HT-29 (cell line): ENCODE measurements at regions not wholly inside any gene's neighbourhood (a gene's known extent, or its start where the extent isn't known, plus 50 kb on each side); places are given as distances from the start of the nearest gene placed in this dataset.

ENCODE experiments used
- DNase-seq: peaks from one replicate; pipeline ENCODE4 v3.0.0-alpha.2; 2015; ENCODE audit warnings: low spot score

- DNase-seq = no peak
These were observed 214.0 kb upstream of the PRPS1L1 start for GRCh38 chr7:18241543-18242231.

GRCh38 chr7:18243731-18244130 is 216.1 kb upstream of the PRPS1L1 start:
- DNase-seq = no peak

- DNase-seq = no peak
These were observed 222.5 kb upstream of the PRPS1L1 start for GRCh38 chr7:18250133-18250532.

- DNase-seq = no peak
These were observed 230.1 kb upstream of the PRPS1L1 start for GRCh38 chr7:18257711-18258110.

- no peak for DNase-seq
These were observed 233.5 kb upstream of the HDAC9 start for GRCh38 chr7:18262058-18262457.

- DNase-seq = no peak
These were observed 229.8 kb upstream of the HDAC9 start for GRCh38 chr7:18265611-18266281.

GRCh38 chr7:18268571-18268970 is 227.0 kb upstream of the HDAC9 start:
- no peak for DNase-seq

- DNase-seq = peak; percentile 12
These were observed 219.2 kb upstream of the HDAC9 start for GRCh38 chr7:18276380-18276779.

- no peak for DNase-seq
These were observed 217.2 kb upstream of the HDAC9 start for GRCh38 chr7:18278316-18278715.

GRCh38 chr7:18283045-18283444 is 212.5 kb upstream of the HDAC9 start:
- no peak for DNase-seq

- DNase-seq = no peak
These were observed 208.1 kb upstream of the HDAC9 start for GRCh38 chr7:18287482-18287881.

GRCh38 chr7:18288322-18289037 is 207.1 kb upstream of the HDAC9 start:
- DNase-seq = no peak

GRCh38 chr7:18289788-18290187 is 205.8 kb upstream of the HDAC9 start:
- no peak for DNase-seq

GRCh38 chr7:18290223-18290622 is 205.3 kb upstream of the HDAC9 start:
- DNase-seq = no peak

GRCh38 chr7:18290865-18291264 is 204.7 kb upstream of the HDAC9 start:
- no peak for DNase-seq

GRCh38 chr7:18292584-18292983 is 203.0 kb upstream of the HDAC9 start:
- no peak for DNase-seq

GRCh38 chr7:18293759-18294158 is 201.8 kb upstream of the HDAC9 start:
- no peak for DNase-seq

GRCh38 chr7:18294411-18294810 is 201.1 kb upstream of the HDAC9 start:
- DNase-seq = no peak

GRCh38 chr7:18295781-18296423 is 199.6 kb upstream of the HDAC9 start:
- no peak for DNase-seq

GRCh38 chr7:18302097-18302496 is 193.5 kb upstream of the HDAC9 start:
- no peak for DNase-seq

GRCh38 chr7:18305866-18306265 is 189.7 kb upstream of the HDAC9 start:
- no peak for DNase-seq

- no peak for DNase-seq
These were observed 188.9 kb upstream of the HDAC9 start for GRCh38 chr7:18306696-18307095.
